H1 (cell line): ENCODE measurements at regions not wholly inside any gene's neighbourhood (a gene's known extent, or its start where the extent isn't known, plus 50 kb on each side); places are given as distances from the start of the nearest gene placed in this dataset.

Experiments used
- CREB1 ChIP-seq: IDR thresholded peaks from 2 replicates; pipeline ENCODE4 v1.6.1; 2012; ENCODE audit warnings: inconsistent platforms
- CTCF ChIP-seq, 3 experiments: IDR thresholded peaks; 1 replicate in 2 of 3; 2 replicates in 1 of 3; pipeline versions ENCODE4 v1.5.1 to v1.6.1; 2011; ENCODE audit warnings: low read length in 3 of 3, mild to moderate bottlenecking in 3 of 3, inconsistent platforms in 2 of 3, low read depth in 1 of 3, moderate library complexity in 1 of 3; ENCODE audit not compliant: insufficient read depth in 1 of 3; ENCODE audit errors: control extremely low read depth in 1 of 3
- EP300 ChIP-seq, 2 experiments: IDR thresholded peaks; 1 replicate in 1 of 2; 2 replicates in 1 of 2; pipeline ENCODE4 v1.6.1; 2011 to 2012; ENCODE audit warnings: low read depth in 2 of 2, low read length in 2 of 2, mild to moderate bottlenecking in 2 of 2, borderline replicate concordance in 1 of 2, inconsistent platforms in 1 of 2, moderate library complexity in 1 of 2
- EZH2 ChIP-seq: fragments of 200-600 bp; sonication (generic); IDR thresholded peaks from 2 replicates; pipeline ENCODE4 v1.7.1; 2012; ENCODE audit warnings: low read depth, mild to moderate bottlenecking, moderate library complexity, low read length, inconsistent platforms; ENCODE audit not compliant: severe bottlenecking
- FOSL1 ChIP-seq: IDR thresholded peaks from 2 replicates; pipeline ENCODE4 v1.6.1; 2011; ENCODE audit warnings: mild to moderate bottlenecking, low read depth, low read length, moderate library complexity; ENCODE audit not compliant: insufficient read depth
- GABPA ChIP-seq: IDR thresholded peaks from 2 replicates; pipeline ENCODE4 v1.6.1; 2011; ENCODE audit warnings: mild to moderate bottlenecking, low read length, moderate library complexity, borderline replicate concordance; ENCODE audit not compliant: insufficient read depth
- PHF8 ChIP-seq: fragments of 200-600 bp; sonication (generic); conservative IDR thresholded peaks from 2 replicates; pipeline ENCODE4 v1.7.1; 2012; ENCODE audit warnings: low read depth, mild to moderate bottlenecking, inconsistent platforms, low read length, moderate library complexity
- POLR2A ChIP-seq, 2 experiments: IDR thresholded peaks; 1 replicate in 1 of 2; 2 replicates in 1 of 2; pipeline ENCODE4 v1.6.1; 2011; ENCODE audit warnings: low read depth in 2 of 2, low read length in 2 of 2, mild to moderate bottlenecking in 2 of 2; ENCODE audit errors: control extremely low read depth in 1 of 2
- RAD21 ChIP-seq, 2 experiments: IDR thresholded peaks in 1 of 2; conservative IDR thresholded peaks in 1 of 2; 2 replicates each; pipeline ENCODE4 v1.6.1; 2011; ENCODE audit warnings: low read depth in 2 of 2, low read length in 2 of 2, improper control_type of control experiment in 1 of 2, inconsistent platforms in 1 of 2, mild to moderate bottlenecking in 1 of 2, moderate library complexity in 1 of 2
- RFX5 ChIP-seq: IDR thresholded peaks from 2 replicates; pipeline ENCODE4 v1.6.1; 2011; ENCODE audit warnings: low read depth, low read length, improper control_type of control experiment, borderline replicate concordance
- RXRA ChIP-seq: IDR thresholded peaks from 2 replicates; pipeline ENCODE4 v1.6.1; 2011; ENCODE audit warnings: low read depth, mild to moderate bottlenecking, low read length, moderate library complexity; ENCODE audit not compliant: insufficient read depth
- TAF7 ChIP-seq: optimal IDR thresholded peaks from 2 replicates; pipeline ENCODE3; 2011; ENCODE audit warnings: low read depth, mild to moderate bottlenecking, inconsistent platforms, low read length, moderate library complexity, borderline replicate concordance
- TCF12 ChIP-seq: IDR thresholded peaks from 2 replicates; pipeline ENCODE4 v1.6.1; 2011; ENCODE audit warnings: low read depth, mild to moderate bottlenecking, low read length

- TF ChIP-seq RAD21 (IDR thresholded peaks at IDR 0.05 in 1 of 2, conservative IDR thresholded peaks at IDR 0.05 in 1 of 2; ENCODE audit: low read depth in 2 of 2, low read length in 2 of 2) (no peak), EP300 (IDR thresholded peaks at IDR 0.05; ENCODE audit: borderline replicate concordance in 1 of 2, low read depth in 2 of 2, low read length in 2 of 2) (no peak), POLR2A (IDR thresholded peaks at IDR 0.05; ENCODE audit: control extremely low read depth in 1 of 2, low read depth in 2 of 2, low read length in 2 of 2) (no peak), CTCF (IDR thresholded peaks at IDR 0.05; ENCODE audit: control extremely low read depth in 1 of 3, insufficient read depth in 1 of 3, low read depth in 1 of 3, low read length in 3 of 3) (no peak), PHF8 (no peak), TCF12 (no peak), EZH2 (no peak), GABPA (no peak), TAF7 (no peak), RXRA (no peak), CREB1 (no peak), FOSL1 (no peak), RFX5 (no peak)
Observed at GRCh38 chr3:110731148-110731547, 340.5 kb upstream of the NECTIN3 start.
